ENCODE measurements at regions not wholly inside any gene's neighbourhood (a gene's known extent, or its start where the extent isn't known, plus 50 kb on each side); places are given as distances from the start of the nearest gene placed in this dataset.
A peak's percentile ranks its signal among the peaks of the same experiment; 100 is the strongest.

DNA sequence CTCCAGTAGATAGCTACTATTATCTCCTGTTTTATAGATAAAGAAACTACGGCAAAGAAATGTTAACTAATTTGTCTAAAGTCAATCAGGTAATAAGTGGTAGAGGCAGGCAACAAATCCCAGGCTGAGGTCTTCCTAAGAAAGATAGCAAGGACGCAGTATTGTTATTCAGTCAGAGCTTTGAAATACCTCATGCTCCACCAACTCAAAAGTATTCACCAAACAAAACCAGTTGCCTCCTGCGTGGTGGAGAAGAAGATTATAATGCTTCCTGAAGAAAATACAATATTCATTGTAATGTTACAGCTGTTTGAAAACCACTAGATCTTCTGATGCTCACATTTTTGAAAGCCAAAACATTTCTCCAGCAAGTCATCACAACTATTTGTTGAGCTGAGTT is 138.2 kb upstream of the CNTN4 start:
- TF ChIP-seq, protein P1, sequence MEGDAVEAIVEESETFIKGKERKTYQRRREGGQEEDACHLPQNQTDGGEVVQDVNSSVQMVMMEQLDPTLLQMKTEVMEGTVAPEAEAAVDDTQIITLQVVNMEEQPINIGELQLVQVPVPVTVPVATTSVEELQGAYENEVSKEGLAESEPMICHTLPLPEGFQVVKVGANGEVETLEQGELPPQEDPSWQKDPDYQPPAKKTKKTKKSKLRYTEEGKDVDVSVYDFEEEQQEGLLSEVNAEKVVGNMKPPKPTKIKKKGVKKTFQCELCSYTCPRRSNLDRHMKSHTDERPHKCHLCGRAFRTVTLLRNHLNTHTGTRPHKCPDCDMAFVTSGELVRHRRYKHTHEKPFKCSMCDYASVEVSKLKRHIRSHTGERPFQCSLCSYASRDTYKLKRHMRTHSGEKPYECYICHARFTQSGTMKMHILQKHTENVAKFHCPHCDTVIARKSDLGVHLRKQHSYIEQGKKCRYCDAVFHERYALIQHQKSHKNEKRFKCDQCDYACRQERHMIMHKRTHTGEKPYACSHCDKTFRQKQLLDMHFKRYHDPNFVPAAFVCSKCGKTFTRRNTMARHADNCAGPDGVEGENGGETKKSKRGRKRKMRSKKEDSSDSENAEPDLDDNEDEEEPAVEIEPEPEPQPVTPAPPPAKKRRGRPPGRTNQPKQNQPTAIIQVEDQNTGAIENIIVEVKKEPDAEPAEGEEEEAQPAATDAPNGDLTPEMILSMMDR (IDR thresholded peaks at IDR 0.05; ENCODE audit: borderline replicate concordance, extremely low read depth, insufficient read depth): no peak
- H3K4me1 ChIP-seq (ENCODE audit: control insufficient read depth in 2 of 3, insufficient read depth in 2 of 3, low read depth in 1 of 3, low read length in 3 of 3): no peaks in the 10 kb centered on the region
- no peak overlapping the region for H3K9ac ChIP-seq (ENCODE audit: low read length in 3 of 3)
- H3K27me3 ChIP-seq (ENCODE audit: control insufficient read depth, insufficient read depth, low read length): no peaks in the 10 kb centered on the region
- no peak overlapping the region for H3K27ac ChIP-seq (ENCODE audit: low read depth in 2 of 2, low read length in 2 of 2)
- FAIRE-seq (no peak), DNase-seq (peak in 1 of 5 donors; percentile 32)
- H3K4me3 ChIP-seq (ENCODE audit: low read length in 3 of 3): no peak overlapping the region
- H3K36me3 ChIP-seq (ENCODE audit: control insufficient read depth in 2 of 3, insufficient read depth in 3 of 3, low read length in 3 of 3): no peaks in the 10 kb centered on the region
- intact Hi-C loops (cut with DNase I): no loop called here
- H3K9me3 ChIP-seq (ENCODE audit: control insufficient read depth in 2 of 3, insufficient read depth in 1 of 3, low read length in 3 of 3): no peaks in the 10 kb centered on the region

DNA sequence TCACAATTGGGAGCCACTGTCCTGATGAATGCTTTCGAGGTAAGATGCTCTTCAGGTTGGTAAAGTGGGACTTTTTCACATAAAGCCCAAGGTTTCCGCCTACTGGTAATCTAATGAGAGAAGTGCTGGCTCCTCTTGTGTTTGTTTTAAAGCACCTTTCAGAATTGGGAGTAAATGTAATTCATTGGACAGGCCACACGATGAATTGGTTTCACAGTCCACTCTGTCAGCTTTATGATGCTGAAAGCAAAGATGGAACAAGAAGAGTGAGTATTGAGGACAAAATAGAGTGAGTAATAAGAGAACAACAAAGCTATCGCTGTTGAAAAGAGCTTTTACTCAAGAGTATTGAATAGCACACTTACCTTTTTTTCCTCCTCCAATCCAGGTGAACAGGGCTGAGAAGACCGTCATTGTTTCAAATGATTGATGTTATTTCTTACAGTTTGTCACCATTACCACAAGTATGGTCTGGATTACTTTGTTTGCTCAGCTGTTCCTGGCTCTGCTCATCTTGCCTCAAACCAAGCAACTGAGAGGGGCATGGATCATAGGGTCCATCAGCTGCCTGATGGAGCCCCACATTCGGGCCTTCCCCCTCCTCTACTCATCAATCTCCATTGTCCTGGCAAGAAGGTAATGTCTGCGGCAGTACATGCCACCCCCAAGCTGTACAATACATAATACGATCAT is 136.1 kb upstream of the CNTN4 start:
- no peaks in the 10 kb centered on the region for H3K9me3 ChIP-seq (ENCODE audit: control insufficient read depth in 2 of 3, insufficient read depth in 1 of 3, low read length in 3 of 3)
- FAIRE-seq (no peak), DNase-seq (peak in 4 of 5 donors; percentile 54 to 91 (median 78))
- H3K27ac ChIP-seq (ENCODE audit: low read depth in 2 of 2, low read length in 2 of 2): no peak overlapping the region
- no peak overlapping the region for H3K4me3 ChIP-seq (ENCODE audit: low read length in 3 of 3)
- no peaks in the 10 kb centered on the region for H3K4me1 ChIP-seq (ENCODE audit: control insufficient read depth in 2 of 3, insufficient read depth in 2 of 3, low read depth in 1 of 3, low read length in 3 of 3)
- intact Hi-C loops (cut with DNase I): no loop called here
- H3K9ac ChIP-seq (ENCODE audit: low read length in 3 of 3): no peak overlapping the region
- no peaks in the 10 kb centered on the region for H3K36me3 ChIP-seq (ENCODE audit: control insufficient read depth in 2 of 3, insufficient read depth in 3 of 3, low read length in 3 of 3)
- no peaks in the 10 kb centered on the region for H3K27me3 ChIP-seq (ENCODE audit: control insufficient read depth, insufficient read depth, low read length)
- TF ChIP-seq, protein P1 (IDR thresholded peaks at IDR 0.05; ENCODE audit: borderline replicate concordance, extremely low read depth, insufficient read depth): no peak

DNA sequence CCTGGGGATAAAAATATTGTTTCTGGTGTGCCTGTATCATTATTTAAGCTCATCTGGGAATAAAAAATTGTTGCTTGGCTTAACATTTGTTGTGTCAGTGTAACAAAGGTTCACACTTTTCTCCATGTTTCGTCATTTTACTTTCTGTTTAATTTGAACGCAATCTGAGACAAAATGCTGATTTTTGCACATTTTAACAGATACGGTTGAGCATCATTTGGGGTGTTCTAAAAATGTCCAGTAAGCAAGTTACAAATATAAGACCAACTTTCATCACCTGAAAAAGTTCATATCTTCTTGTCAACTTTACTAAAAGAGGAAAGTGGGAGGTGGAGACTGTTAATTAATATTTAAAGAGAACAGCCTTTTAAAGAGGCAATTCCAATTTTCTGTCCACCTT is 134.8 kb upstream of the CNTN4 start:
- no peak overlapping the region for H3K4me3 ChIP-seq (ENCODE audit: low read length in 3 of 3)
- H3K4me1 ChIP-seq (ENCODE audit: control insufficient read depth in 2 of 3, insufficient read depth in 2 of 3, low read depth in 1 of 3, low read length in 3 of 3): no peaks in the 10 kb centered on the region
- TF ChIP-seq, protein P1 (IDR thresholded peaks at IDR 0.05; ENCODE audit: borderline replicate concordance, extremely low read depth, insufficient read depth): no peak
- H3K27ac ChIP-seq (ENCODE audit: low read depth in 2 of 2, low read length in 2 of 2): no peak overlapping the region
- no peaks in the 10 kb centered on the region for H3K36me3 ChIP-seq (ENCODE audit: control insufficient read depth in 2 of 3, insufficient read depth in 3 of 3, low read length in 3 of 3)
- H3K27me3 ChIP-seq (ENCODE audit: control insufficient read depth, insufficient read depth, low read length): no peaks in the 10 kb centered on the region
- H3K9me3 ChIP-seq (ENCODE audit: control insufficient read depth in 2 of 3, insufficient read depth in 1 of 3, low read length in 3 of 3): no peaks in the 10 kb centered on the region
- intact Hi-C loops (cut with DNase I): no loop called here
- no peak overlapping the region for H3K9ac ChIP-seq (ENCODE audit: low read length in 3 of 3)
- no peak for DNase-seq
- no peak for FAIRE-seq

DNA sequence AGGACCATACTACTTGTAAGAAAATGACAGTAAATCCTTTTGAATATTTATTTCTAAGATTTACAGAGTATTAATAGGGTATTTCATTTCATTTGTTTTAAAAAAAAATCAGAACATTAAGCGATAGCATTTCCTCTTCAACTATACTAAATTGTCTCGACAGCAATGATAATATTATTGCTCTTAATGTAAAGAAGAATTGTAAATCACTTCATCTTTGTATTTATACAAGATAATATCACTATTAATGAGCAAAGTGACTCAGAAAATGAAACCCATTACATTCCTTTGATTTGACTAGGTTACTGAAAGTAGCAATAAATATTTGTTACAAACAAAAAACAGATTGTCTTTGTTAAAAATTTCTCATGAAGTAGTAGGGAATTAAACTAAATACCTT is 131.1 kb upstream of the CNTN4 start:
- no peaks in the 10 kb centered on the region for H3K36me3 ChIP-seq (ENCODE audit: control insufficient read depth in 2 of 3, insufficient read depth in 3 of 3, low read length in 3 of 3)
- no peak for FAIRE-seq

More for the DNA sequence above, 131.1 kb upstream of the CNTN4 start:
- intact Hi-C loops (cut with DNase I): no loop called here
- DNase-seq: no peak
- H3K4me1 ChIP-seq (ENCODE audit: control insufficient read depth in 2 of 3, insufficient read depth in 2 of 3, low read depth in 1 of 3, low read length in 3 of 3): no peaks in the 10 kb centered on the region
- H3K9me3 ChIP-seq (ENCODE audit: control insufficient read depth in 2 of 3, insufficient read depth in 1 of 3, low read length in 3 of 3): no peaks in the 10 kb centered on the region
- H3K9ac ChIP-seq (ENCODE audit: low read length in 3 of 3): no peak overlapping the region
- H3K27ac ChIP-seq (ENCODE audit: low read depth in 2 of 2, low read length in 2 of 2): no peak overlapping the region
- no peak overlapping the region for H3K4me3 ChIP-seq (ENCODE audit: low read length in 3 of 3)
- no peaks in the 10 kb centered on the region for H3K27me3 ChIP-seq (ENCODE audit: control insufficient read depth, insufficient read depth, low read length)
- TF ChIP-seq, protein P1 (IDR thresholded peaks at IDR 0.05; ENCODE audit: borderline replicate concordance, extremely low read depth, insufficient read depth): no peak

All from kidney (tissue), 13 donors.